Erythroblast (primary cell): ENCODE measurements at regions not wholly inside any gene's neighbourhood (a gene's known extent, or its start where the extent isn't known, plus 50 kb on each side); places are given as distances from the start of the nearest gene placed in this dataset.

Experiments
- GATA1 ChIP-seq: IDR thresholded peaks from 2 replicates; pipeline ENCODE4 v1.6.1; 2011; ENCODE audit warnings: low read depth, mild to moderate bottlenecking, control low read depth, low read length, moderate library complexity
- POLR2A ChIP-seq: IDR thresholded peaks from 2 replicates; pipeline ENCODE4 v1.6.1; 2011; ENCODE audit warnings: mild to moderate bottlenecking, low read length

GRCh38 chr13:47303626-47304025, 406.8 kb upstream of the HTR2A start:
- TF ChIP-seq POLR2A (no peak), GATA1 (no peak)
